Right forelimb (tissue), 1 donor: ENCODE measurements at regions not wholly inside any gene's neighbourhood (a gene's known extent, or its start where the extent isn't known, plus 50 kb on each side); places are given as distances from the start of the nearest gene placed in this dataset.

ENCODE experiments used
- DNase-seq: peaks from one replicate; pipeline ENCODE4 v3.0.0-alpha.2; 2018

DNA sequence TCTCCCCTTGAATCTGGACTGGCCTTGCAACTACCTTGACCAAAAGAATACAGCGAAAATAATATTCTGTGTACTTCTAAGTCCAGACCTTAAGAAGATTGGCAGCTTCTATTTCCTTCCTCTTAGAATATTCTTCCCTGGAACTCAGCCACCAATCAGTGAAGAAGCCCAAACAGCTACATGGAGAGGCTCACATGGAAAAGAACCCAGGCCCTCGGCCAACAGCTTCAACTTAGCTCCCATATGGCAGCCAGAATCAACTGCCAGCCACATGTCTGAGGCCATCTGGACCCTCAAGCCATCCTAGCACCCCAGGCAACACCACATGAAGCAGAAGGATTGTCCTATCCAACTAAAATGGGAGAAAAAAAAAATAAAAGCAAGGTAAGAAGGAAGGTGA is 178.8 kb downstream of the IBTK start:
- DNase-seq = no peak

DNA sequence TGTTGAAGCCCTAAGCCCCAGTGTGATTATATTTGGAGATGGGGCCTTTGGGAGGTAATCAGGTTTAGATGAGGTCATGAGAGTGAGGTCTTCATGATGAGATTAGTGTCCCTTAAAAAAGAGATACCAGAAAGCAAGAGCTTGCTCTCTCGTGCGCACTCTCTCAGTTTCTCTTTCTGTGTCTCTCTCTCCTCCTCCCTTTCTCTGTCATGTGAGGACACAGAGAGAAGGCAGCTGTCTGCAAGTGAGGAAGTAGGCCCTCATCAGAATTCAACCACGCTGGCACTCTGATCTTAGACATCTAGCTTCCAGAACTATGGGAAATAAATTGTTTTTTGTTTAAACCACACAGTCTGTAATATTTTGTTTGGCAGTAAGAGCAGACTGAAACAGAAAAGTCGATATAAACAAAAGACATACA is 180.5 kb downstream of the IBTK start:
- DNase-seq = no peak

DNA sequence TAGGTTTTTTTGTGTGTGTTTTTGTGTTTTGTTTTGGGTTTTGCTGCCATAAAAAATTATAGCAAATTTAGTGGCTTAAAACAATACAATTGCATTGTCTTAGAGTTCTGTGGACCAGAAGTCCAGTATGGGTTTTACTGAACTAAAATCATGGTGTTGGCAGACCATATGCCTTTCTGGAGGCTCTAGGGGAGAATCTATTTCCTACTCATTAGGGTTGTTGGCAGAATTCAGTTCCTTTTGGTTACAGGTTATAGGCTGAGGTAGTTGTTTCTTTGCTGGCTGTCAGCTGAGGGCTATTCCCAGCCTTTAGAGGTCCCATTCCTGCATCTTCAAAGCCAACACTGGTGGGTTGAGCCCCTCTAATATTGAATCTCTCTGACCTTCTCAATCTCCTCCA is 181.3 kb downstream of the IBTK start:
- DNase-seq = no peak

DNA sequence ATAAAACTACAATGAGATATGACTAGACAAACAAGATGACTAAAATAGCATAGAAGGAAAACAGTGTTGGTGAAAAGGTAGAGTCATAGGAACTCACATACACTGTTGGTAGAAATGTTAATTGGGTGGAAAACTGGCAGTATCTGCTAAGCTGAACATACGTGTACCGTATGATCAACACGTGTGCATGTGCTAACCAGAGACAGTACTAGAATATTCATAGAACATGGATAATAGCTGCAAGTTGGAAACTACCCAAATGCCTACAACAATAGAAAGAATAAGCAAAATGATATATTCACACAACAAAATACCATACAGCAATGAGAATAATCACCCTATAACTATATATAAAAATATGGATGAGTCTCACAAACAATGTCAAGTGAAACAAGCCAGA is 184.0 kb downstream of the IBTK start:
- no peak for DNase-seq

DNA sequence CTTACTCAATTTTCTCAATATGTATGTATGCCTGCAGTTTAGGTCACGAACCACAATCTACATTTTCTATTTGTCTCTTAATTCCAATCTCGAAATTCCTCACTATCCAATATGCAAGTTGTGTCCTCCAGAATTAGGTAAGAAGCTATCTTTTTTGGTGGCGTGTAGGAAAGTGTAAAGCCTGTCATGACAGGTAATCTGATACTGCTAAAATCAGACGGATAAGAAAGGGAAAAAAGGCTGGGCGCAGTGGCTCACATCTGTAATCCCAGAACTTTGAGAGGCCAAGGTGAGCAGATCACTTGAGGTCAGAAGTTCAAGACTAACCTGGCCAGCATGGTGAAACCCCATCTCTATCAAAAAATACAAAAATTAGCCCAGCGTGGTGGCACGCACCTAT is 185.3 kb downstream of the IBTK start:
- no peak for DNase-seq

DNA sequence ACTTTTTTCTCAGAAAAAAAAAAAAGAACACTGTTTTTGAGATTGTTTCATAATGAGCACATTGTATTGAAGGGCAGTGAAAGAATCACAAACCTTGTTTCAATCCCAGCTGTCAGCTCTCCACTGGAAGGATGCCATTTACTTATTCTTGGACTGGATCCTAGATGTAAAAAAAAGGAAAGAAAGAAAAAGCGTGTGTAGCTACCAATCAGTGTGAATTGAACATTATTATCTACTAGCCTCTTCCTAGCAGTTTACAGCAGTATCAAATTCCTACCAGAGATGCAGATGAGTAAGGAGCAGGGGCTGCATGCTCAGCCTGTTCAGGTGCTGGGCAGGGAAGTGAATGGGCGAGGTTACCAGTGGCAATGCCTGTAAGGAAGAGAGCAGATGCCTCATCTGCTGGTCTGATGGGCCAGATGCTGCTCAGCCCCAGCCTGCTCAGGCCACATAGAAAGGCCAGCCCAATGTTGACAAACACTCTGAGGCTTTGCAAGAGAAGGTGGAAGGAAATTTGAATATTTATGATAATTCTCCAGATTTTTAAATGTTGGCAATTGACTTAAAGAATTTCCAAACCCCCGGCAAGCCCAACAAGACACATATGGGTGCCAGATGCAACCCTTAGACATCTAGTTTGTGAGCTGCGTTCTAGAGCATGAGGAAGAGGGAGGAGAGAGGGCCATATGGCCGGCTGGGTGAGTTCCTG is 189.5 kb downstream of the IBTK start:
- no peak for DNase-seq

DNA sequence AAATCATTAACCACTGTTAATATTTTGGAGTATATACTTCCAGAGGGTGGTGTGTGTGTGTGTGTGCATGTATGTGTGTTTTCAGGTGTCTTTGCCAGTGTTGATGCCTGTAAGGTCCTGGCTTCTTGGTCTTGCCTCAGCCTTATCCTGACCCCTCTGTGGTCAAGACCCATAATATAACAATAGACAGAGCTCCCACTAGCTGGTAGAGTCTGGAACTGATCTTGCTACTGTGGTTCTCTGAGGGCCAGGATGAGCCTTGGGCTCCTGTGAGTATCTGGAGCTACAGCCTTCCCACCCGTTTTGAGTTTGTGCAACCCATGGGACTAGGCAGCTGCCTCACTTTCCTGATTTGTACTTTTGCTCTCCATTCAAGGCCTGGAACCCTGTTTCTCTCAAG is 191.0 kb downstream of the IBTK start:
- DNase-seq = no peak

DNA sequence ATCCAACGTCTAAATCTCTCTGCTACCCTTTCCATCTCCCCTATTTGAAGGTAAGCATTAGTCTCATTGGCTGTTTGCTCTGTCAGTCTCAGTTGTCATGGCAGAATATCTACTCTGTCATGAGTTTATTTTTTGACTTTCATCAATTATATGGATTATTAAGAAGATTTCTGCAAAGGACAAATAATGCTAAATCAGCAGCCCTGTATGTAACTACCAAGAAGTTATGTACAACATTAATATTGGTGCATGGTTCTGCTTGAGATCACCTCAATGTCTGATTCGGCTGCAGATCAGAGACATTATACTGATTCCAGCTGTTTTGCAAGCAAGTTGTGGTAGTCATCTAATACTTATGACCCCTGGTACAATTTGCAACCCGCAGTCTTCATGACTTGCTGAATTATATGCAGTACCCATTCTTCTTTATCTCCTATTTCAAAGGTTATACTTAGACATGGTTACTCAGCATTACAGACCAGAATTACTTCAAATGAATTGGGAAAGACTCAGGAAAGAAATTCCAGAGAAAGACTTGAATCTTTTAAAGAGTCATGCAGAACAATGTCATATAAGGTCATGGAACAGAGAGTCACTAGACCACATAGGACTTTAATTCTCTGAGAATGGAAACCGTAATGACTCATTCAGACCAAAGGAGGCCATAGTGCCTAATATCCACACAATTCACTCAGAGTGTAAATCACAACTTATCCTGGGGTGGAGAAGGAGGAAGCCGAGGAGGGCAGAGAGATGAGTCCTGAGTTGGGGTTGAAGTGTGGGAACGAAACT is 201.4 kb downstream of the IBTK start:
- no peak for DNase-seq

DNA sequence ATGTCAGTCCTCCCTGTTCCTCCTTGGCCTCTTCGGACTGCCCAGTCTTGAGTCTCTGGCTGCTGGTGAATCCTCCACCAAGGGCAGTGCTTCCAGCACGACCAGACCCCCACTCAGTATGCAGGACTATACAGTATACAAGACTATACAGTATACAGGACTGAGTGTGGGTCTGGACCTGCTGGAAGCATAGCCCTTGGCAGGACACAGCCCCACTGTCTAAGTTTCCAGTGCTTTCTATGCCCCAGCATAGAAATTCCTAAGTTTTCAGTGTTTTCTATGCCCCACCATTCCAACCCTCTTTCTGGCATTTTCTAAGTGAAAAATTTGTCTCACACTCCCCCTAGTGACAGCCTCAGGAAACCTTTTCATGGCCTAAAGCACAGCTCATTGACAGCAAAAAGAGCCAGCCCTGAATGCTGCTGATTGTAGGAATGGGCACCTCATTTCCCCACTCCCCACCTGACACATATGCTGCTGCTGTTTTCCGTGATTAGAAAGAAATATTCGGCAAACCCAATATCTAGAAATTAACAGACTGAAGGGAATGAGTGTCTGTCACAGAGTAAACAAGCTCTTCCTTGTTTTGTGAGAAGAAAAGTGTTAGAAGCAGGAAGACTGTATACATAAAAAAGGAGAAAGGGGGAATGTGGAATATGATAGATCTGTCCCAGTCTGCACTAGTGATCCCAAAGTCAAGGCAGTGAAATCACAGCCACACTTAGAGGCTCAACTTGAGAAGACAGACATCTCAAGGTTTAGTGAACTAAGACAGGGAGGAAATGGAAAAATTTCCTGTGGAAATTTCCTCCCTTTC is 206.9 kb downstream of the IBTK start:
- peak; percentile 66 for DNase-seq

DNA sequence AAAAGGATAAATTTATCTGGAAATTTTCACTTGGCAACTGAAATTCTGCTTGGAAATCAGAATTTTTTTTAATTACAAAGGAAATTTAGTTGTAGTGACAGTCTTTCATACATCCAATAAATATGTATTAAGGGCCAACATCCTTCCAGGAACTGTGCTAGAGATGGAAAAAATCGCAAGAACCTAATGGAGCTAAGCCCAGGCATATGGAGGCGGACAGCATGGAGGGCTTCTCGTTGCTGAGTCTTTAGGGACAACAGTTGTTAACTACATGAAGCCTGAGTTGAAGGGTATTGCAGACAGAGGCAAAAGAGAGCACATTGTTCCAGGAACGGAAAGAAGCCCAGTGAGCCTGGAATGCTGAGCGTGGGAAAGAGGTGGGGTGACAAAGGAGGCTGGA is 208.9 kb downstream of the IBTK start:
- DNase-seq = no peak

DNA sequence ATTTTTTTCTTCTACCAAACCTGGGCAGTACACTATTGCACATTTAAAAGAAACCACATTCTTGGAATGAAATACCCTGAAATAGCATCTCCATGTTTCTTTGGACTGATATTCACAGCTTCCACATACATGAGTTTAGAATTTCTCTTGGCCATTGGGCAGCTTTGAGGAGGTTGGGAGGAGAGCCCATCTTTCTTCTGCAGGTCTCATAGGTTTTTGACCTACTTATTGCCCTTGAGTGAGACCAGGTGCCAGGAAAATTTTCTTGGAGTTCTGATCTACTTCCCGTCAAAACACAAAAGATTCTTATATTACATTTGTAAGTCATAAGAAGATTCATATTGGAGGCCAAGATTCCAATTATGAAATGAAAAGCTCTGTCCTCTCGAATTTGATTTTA is 212.0 kb downstream of the IBTK start:
- peak; percentile 52 for DNase-seq

DNA sequence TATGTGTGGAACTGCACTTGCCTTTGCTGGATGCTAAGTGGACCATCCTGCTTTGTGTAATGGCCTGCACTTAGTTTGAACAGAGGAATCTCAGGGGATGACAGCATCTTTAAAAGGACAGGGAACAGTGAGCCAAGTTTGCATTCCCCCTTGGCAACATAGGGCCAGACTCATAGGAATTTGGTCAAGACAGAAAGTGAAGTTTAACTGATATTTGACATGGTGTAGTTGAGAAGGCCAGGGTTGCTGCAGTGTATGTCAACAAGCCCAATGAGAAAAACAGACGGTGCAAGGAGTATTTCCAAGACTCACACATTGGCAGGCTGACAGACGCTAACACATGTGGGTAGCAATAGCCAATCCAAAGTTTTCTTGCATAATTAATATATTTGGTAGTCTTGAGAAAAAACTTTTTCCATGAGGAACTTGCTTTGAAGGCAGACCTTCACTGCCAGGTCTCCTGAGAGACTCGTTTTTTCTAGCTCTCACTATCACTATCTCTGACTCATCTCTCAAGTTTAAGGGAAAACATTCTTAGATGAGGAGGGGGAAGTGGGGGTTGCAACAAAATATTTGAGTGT is 213.8 kb downstream of the IBTK start:
- DNase-seq = peak; percentile 67

DNA sequence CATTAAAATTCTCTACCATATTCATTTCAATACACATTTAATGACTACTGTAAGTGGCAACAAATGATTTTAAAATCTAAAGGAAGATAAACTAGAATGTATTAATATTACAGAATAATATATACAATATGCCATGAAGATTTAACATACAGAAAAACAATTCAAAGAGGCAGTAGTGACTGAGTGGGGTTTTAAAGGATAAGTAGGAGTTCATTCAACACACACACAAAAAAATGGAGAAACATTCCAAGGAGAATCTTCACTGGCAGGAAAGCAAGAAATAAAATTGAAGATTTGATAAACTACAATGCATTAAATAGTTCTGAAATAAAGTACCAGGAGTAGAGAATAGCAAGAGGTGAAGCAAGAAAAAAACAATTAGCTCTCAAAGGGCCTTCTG is 215.1 kb downstream of the IBTK start:
- DNase-seq = no peak

DNA sequence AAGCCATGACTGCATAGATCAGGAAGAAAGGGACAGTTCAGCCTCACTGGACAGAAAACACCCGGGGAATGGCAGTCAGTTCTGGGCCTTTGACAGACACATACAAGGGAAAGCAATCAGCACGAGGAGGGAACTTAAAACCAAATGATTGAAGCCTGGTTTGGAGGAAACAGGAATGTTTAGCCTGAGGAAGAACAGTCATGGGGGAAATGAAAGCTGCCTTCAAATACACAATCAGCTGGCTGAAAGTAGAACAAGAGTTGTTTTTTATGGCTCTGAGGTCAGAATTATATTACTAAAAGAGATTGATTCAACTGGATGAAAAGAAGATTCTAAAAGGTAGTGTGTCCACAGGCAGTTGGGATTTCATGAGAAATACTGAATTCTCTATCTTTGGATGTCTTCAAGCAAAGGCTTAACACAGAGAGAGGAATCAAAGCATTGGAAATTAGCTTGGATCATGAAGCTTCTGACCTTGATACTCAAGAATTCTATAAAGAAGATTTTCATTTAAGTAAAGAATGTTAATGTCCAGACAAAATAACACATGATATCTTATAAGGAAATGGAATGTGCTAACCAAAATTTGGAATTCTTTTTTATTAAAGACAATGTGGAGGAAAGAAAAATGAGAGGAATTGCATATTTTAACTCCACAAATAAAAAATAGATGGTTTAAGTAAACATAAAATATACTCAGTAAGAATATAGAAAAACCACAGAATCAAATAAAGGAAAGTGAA is 216.6 kb downstream of the IBTK start:
- DNase-seq = no peak

DNA sequence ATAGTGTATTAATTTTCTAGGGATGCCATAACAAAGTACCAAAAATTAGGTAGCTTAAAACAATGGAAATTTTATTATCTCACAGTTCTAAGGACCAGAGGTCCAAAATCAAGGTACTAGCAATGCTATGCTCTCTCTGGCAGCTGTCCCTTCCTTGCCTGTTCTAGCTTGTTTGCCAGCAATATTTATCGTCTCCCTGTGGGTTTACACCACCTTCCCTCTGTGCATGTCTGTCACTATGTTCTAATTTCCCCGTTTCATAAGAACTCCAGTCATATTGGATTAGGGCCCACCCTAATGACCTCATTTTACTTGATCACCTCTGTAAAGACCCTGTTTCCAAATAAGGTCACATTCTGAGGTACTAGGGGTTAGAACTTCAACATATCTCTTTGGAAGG is 217.2 kb downstream of the IBTK start:
- no peak for DNase-seq

DNA sequence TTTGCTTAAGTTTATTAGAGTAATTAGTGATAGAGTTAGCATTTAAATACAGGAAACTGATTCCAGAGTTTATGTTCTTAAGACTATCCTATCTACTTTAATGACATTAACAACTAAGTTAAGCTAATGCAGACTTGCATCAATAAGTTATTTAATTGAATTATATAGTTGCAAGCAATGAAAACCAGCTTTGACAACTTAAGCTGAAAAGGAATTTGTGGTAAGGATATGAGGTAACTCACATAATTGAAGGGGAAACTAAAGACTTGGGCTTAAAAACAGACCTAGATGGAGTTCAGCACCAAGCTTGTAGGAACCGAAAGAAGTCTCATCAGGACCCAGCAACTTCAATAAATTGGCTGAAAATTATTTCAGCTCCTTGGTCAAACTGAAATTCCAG is 222.3 kb downstream of the IBTK start:
- no peak for DNase-seq

DNA sequence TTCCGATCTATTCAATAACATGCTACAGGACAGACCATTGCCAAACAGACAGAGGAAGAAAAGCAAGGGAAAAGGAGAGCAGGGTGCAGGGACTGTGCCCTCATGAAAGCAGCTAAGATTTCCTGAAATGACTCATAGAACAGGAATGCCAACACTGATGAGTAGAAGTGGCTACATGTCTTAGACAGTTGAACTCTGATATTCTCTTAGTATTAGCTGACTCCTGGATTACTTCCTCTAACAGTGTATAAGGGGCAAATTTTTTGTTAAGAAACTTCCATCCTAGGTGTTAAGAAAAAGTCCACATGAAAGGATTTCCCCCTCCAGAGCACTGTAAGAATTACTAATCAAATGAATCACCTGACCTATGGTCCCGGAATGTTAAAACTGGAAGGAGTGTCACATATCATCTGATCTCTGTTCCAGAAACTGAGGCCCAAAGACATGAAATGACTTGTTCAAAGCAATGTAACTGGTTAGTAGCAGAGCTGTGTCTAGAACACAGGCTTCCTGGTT is 224.9 kb downstream of the IBTK start:
- DNase-seq = no peak

DNA sequence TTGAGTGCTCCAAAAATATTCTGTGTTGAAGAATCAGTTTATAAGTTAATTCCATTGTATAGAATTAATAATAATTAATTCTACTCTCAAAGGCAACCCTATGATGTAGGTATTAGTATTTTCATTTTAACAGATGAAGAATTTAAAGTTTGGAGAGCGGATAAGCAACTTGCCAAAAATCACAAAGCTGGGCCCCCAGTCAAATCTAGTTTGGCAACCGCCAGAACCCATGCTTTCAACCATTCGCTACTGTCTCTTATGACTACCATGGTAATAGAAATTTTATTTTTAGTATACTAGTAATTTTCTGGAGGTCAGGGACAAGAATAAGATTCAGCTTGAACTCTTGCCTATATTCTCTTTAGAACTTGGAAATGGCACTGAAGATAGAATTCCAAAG is 229.8 kb downstream of the IBTK start:
- no peak for DNase-seq

DNA sequence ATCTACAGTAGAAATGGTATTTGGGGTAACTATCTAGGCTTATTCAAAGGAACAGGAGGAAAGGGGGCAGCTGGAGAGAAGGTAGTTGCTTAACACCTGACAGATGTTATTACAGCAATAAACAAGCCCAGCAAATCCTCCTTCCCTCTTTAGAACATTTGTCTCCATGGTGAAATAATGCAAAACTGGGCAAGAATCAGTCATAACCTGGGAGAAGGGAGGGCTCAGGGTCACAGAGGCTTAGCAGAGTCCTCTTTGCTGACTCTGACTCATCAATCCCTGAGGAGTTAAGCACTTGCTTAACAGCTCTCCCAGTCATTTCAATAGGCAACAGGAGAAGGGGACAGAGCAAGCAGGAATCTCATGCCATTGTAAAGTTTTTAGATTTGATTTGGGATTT is 230.3 kb downstream of the IBTK start:
- no peak for DNase-seq

DNA sequence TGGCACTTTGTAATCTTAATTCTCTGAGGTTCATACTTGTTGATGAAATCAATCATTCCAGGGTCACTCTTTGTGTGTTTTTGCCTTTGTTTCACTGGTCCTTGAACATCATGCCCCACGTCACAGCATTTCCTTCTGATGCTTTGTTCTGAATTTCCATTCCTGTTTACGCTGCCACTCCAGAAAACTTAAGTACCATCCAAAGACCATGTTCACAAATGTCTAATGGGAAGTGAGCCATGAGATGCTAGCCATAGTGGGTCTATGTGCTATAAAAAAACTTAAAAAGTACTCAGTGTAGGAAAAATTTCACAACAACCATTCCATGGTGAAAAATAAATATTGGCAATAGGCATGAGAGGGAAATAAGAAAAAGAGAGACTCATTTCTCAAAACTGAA is 232.0 kb downstream of the IBTK start:
- DNase-seq = no peak

DNA sequence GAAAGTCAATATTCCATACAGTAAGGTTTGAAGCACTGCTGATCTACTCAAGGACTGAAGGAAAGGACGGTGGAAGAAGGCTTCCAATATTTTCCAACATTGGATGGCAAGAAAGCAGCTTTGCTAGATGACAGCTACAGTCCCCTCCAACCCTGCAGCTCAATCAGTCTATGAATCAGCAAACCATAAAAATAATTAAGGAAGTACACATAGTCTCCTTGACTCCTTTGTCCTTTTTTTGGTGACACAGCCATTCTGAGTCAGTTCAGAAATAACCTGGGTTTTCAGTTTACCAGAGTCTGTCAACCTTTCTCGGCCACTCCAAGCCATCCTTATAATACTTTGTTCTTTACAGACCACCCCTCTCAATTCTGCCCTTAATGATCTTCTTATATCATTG is 232.5 kb downstream of the IBTK start:
- no peak for DNase-seq
